GM12872 (cell line): ENCODE measurements at regions not wholly inside any gene's neighbourhood (a gene's known extent, or its start where the extent isn't known, plus 50 kb on each side); places are given as distances from the start of the nearest gene placed in this dataset.

Source experiments
- CTCF ChIP-seq: IDR thresholded peaks from 3 replicates; pipeline ENCODE4 v1.5.1; 2011; ENCODE audit warnings: low read depth, mild to moderate bottlenecking, low read length, moderate library complexity; ENCODE audit not compliant: insufficient read depth

- TF ChIP-seq CTCF: no peak
These were observed 108.1 kb upstream of the PABPC4L start for GRCh38 chr4:134309715-134310114.

- TF ChIP-seq CTCF: no peak
These were observed 107.3 kb upstream of the PABPC4L start for GRCh38 chr4:134308910-134309309.

- TF ChIP-seq CTCF: no peak
These were observed 96.7 kb upstream of the PABPC4L start for GRCh38 chr4:134298313-134298712.

GRCh38 chr4:134297765-134298164, 96.2 kb upstream of the PABPC4L start:
- no peak for TF ChIP-seq CTCF

GRCh38 chr4:134282680-134283079, 81.1 kb upstream of the PABPC4L start:
- no peak for TF ChIP-seq CTCF

- no peak for TF ChIP-seq CTCF
These were observed 77.1 kb upstream of the PABPC4L start for GRCh38 chr4:134278675-134279074.

GRCh38 chr4:134276476-134276875, 74.9 kb upstream of the PABPC4L start:
- TF ChIP-seq CTCF: no peak

- no peak for TF ChIP-seq CTCF
These were observed 58.5 kb upstream of the PABPC4L start for GRCh38 chr4:134260126-134260525.
